H9 (cell line): ENCODE measurements at regions not wholly inside any gene's neighbourhood (a gene's known extent, or its start where the extent isn't known, plus 50 kb on each side); places are given as distances from the start of the nearest gene placed in this dataset.

Source experiments
- DNase-seq: peaks from one replicate; pipeline ENCODE4 v3.0.0-alpha.2; 2017
- H2AFZ ChIP-seq: one replicate; pipeline ENCODE4 v1.6.1; 2013; ENCODE audit warnings: mild to moderate bottlenecking, low read length, control low read depth, moderate library complexity
- H2AK5ac ChIP-seq: 2 replicates; pipeline ENCODE4 v1.6.1; 2013; ENCODE audit warnings: low read length, control low read depth, mixed read lengths; ENCODE audit not compliant: insufficient read length
- H2BK120ac ChIP-seq: one replicate; pipeline ENCODE4 v1.6.1; 2013; ENCODE audit warnings: low read depth, mild to moderate bottlenecking, low read length, control low read depth, inconsistent platforms; ENCODE audit not compliant: poor library complexity, severe bottlenecking
- H2BK12ac ChIP-seq: 2 replicates; pipeline ENCODE4 v1.6.1; 2013; ENCODE audit warnings: low read length, control low read depth, mixed read lengths, low read depth; ENCODE audit not compliant: insufficient read length
- H2BK15ac ChIP-seq: 2 replicates; pipeline ENCODE4 v1.6.1; 2013; ENCODE audit warnings: low read depth, low read length, control low read depth
- H2BK20ac ChIP-seq: one replicate; pipeline ENCODE4 v1.6.1; 2013; ENCODE audit warnings: low read depth, mild to moderate bottlenecking, low read length, control low read depth, inconsistent platforms; ENCODE audit not compliant: poor library complexity, severe bottlenecking
- H2BK5ac ChIP-seq: 2 replicates; pipeline ENCODE4 v1.6.1; 2013; ENCODE audit warnings: low read length, control low read depth, mixed read lengths; ENCODE audit not compliant: insufficient read length
- H3K14ac ChIP-seq: 2 replicates; pipeline ENCODE4 v1.6.1; 2013; ENCODE audit warnings: low read length, control low read depth; ENCODE audit not compliant: insufficient read depth
- H3K18ac ChIP-seq: 2 replicates; pipeline ENCODE4 v1.6.1; 2013; ENCODE audit warnings: low read depth, mild to moderate bottlenecking, mixed read lengths, low read length, control low read depth; ENCODE audit not compliant: insufficient read length
- H3K23ac ChIP-seq: 2 replicates; pipeline ENCODE4 v1.6.1; 2013; ENCODE audit warnings: low read length, control low read depth, mixed read lengths, low read depth; ENCODE audit not compliant: insufficient read length
- H3K23me2 ChIP-seq: 2 replicates; pipeline ENCODE4 v1.6.1; 2013; ENCODE audit warnings: low read depth, mild to moderate bottlenecking, mixed read lengths, low read length, control low read depth; ENCODE audit not compliant: insufficient read length, poor library complexity, severe bottlenecking
- H3K27ac ChIP-seq: 2 replicates; pipeline ENCODE4 v1.5.1; 2013; ENCODE audit warnings: low read length, control low read depth, mixed read lengths, low read depth; ENCODE audit not compliant: insufficient read length
- H3K27me3 ChIP-seq: 2 replicates; pipeline ENCODE4 v1.6.1; 2013; ENCODE audit warnings: low read length, control low read depth, inconsistent platforms; ENCODE audit not compliant: insufficient read depth
- H3K4ac ChIP-seq: 2 replicates; pipeline ENCODE4 v1.6.1; 2013; ENCODE audit warnings: low read depth, mild to moderate bottlenecking, control low read depth, inconsistent platforms, low read length, moderate library complexity
- H3K4me1 ChIP-seq: 2 replicates; pipeline ENCODE4 v1.6.1; 2013; ENCODE audit warnings: low read length, control low read depth, inconsistent platforms; ENCODE audit not compliant: insufficient read depth
- H3K4me2 ChIP-seq: 2 replicates; pipeline ENCODE4 v1.6.1; 2013; ENCODE audit warnings: low read length, control low read depth, mixed read lengths; ENCODE audit not compliant: insufficient read length, insufficient read depth
- H3K56ac ChIP-seq: 2 replicates; pipeline ENCODE4 v1.6.1; 2013; ENCODE audit warnings: low read depth, mild to moderate bottlenecking, mixed read lengths, low read length, control low read depth; ENCODE audit not compliant: insufficient read length
- H3K79me1 ChIP-seq: 2 replicates; pipeline ENCODE4 v1.6.1; 2013; ENCODE audit warnings: low read depth, mild to moderate bottlenecking, moderate library complexity, low read length, control low read depth, inconsistent platforms; ENCODE audit not compliant: insufficient read depth, poor library complexity, severe bottlenecking
- H3K79me2 ChIP-seq: 2 replicates; pipeline ENCODE4 v1.6.1; 2013; ENCODE audit warnings: low read length, control low read depth, inconsistent platforms; ENCODE audit not compliant: insufficient read depth
- H3K9ac ChIP-seq: 2 replicates; pipeline ENCODE4 v1.6.1; 2013; ENCODE audit warnings: low read length, control low read depth, mixed read lengths; ENCODE audit not compliant: insufficient read length; ENCODE audit errors: extremely low read depth
- H3K9me3 ChIP-seq: one replicate; pipeline ENCODE4 v1.6.1; 2013; ENCODE audit warnings: low read depth, low read length, inconsistent platforms; ENCODE audit not compliant: control insufficient read depth
- H3T11ph ChIP-seq: one replicate; pipeline ENCODE4 v1.6.1; 2013; ENCODE audit warnings: mild to moderate bottlenecking, low read length, control low read depth, inconsistent platforms
- H4K20me1 ChIP-seq: one replicate; pipeline ENCODE4 v1.6.1; 2013; ENCODE audit not compliant: control insufficient read depth, insufficient read length, insufficient read depth
- H4K5ac ChIP-seq: 2 replicates; pipeline ENCODE4 v1.6.1; 2013; ENCODE audit warnings: low read depth, mild to moderate bottlenecking, mixed read lengths, low read length, control low read depth; ENCODE audit not compliant: insufficient read length
- H4K8ac ChIP-seq: replicated peaks from 2 replicates; pipeline ENCODE4 v1.6.1; 2013; ENCODE audit warnings: low read length, control low read depth, mixed read lengths, low read depth; ENCODE audit not compliant: insufficient read length
- H4K91ac ChIP-seq: 2 replicates; pipeline ENCODE4 v1.6.1; 2013; ENCODE audit warnings: low read depth, mild to moderate bottlenecking, moderate library complexity, mixed read lengths, low read length, control low read depth; ENCODE audit not compliant: insufficient read length
- H3K27ac Mint-ChIP-seq, 3 experiments: 2 replicates in 2 of 3; 3 replicates in 1 of 3; pipeline ENCODE4 v1.8.0; 2020 to 2021; ENCODE audit warnings: mixed read lengths in 3 of 3, mild to moderate bottlenecking in 1 of 3, moderate library complexity in 1 of 3
- H3K27me3 Mint-ChIP-seq: 2 replicates; pipeline ENCODE4 v1.8.0; 2021; ENCODE audit warnings: low read depth, mild to moderate bottlenecking, moderate library complexity, mixed read lengths
- H3K36me3 Mint-ChIP-seq, 3 experiments: 2 replicates in 2 of 3; 3 replicates in 1 of 3; pipeline ENCODE4 v1.8.0; 2020 to 2021; ENCODE audit warnings: low read depth in 3 of 3, mixed read lengths in 3 of 3; ENCODE audit not compliant: insufficient read depth in 1 of 3
- H3K4me1 Mint-ChIP-seq, 2 experiments: 2 replicates each; pipeline ENCODE4 v1.8.0; 2020; ENCODE audit warnings: mixed read lengths in 2 of 2
- H3K4me3 Mint-ChIP-seq, 2 experiments: 2 replicates in 1 of 2; 3 replicates in 1 of 2; pipeline ENCODE4 v1.8.0; 2020 to 2021; ENCODE audit warnings: mild to moderate bottlenecking in 2 of 2, mixed read lengths in 2 of 2, moderate library complexity in 1 of 2
- H3K9me3 Mint-ChIP-seq, 2 experiments: 2 replicates in 1 of 2; 3 replicates in 1 of 2; pipeline ENCODE4 v1.8.0; 2020; ENCODE audit warnings: mild to moderate bottlenecking in 2 of 2, mixed read lengths in 2 of 2, moderate library complexity in 1 of 2
- WGBS: extraction: QIAGEN DNeasy Blood & Tissue Kit; methylation state at CpG from one replicate; pipeline ENCODE4 v1.1.7; 2013; ENCODE audit warnings: missing lambda C conversion rate, low lambda C conversion rate, mixed read lengths; ENCODE audit not compliant: insufficient read length; ENCODE audit errors: extremely low coverage; 5-methylcytosine and 5-hydroxymethylcytosine counted together
- TF ChIP-seq, protein P1 (sequence below): fragments of 200-600 bp; sonication (generic); conservative IDR thresholded peaks from 3 replicates; pipeline ENCODE4 v1.8.0; 2021; ENCODE audit warnings: antibody characterized with exemption, mild to moderate bottlenecking

DNA sequence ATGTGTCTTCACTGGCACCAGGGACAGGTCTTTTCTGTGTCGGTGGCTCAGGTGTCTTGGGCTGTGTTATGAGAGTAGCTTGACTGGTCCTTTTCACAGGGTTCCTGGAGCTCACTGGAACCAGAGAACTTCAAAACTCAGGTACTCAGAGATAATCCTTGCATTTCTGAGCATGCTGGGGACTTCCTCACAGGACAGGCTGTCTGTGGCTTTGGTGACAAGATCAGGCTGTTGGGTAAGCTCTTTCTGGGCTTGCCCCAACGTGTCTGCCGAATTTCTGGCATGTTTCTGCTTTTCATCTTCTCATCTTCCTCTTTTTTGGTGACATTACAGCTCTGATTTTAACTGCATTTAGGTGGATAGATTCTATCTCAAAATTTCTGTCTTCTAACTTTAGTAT is 270.0 kb downstream of the CDH26 start:
- Histone ChIP-seq H4K5ac (no peak overlapping the region), H3K56ac (no peak overlapping the region), H3K9ac (no peak overlapping the region), H3T11ph (no peak overlapping the region), H3K27me3 (no peaks in the 10 kb centered on the region), H3K14ac (no peak overlapping the region), H2BK20ac (no peak overlapping the region), H4K8ac (no peak overlapping the region), H3K23me2 (no peaks in the 10 kb centered on the region), H2BK5ac (no peak overlapping the region), H2AFZ (no peak overlapping the region), H4K91ac (no peak overlapping the region), H3K4ac (no peak overlapping the region), H3K23ac (no peak overlapping the region), H3K4me2 (no peak overlapping the region), H3K18ac (no peak overlapping the region), H2BK12ac (no peak overlapping the region), H3K79me1 (no peaks in the 10 kb centered on the region), H3K9me3 (no peaks in the 10 kb centered on the region), H3K4me1 (no peaks in the 10 kb centered on the region; the same call in 1 of the 2 replicates), H3K79me2 (no peaks in the 10 kb centered on the region), H4K20me1 (no peaks in the 10 kb centered on the region), H3K27ac (no peak overlapping the region), H2BK15ac (no peak overlapping the region), H2AK5ac (no peak overlapping the region), H2BK120ac (no peak overlapping the region)
- Mint-ChIP-seq H3K9me3 (peaks cover 0 to 5% of the 10 kb centered on the region in 2 experiments; a peak in 3 of 5 replicates), H3K27ac (no peak overlapping the region), H3K4me3 (no peak overlapping the region), H3K27me3 (peaks cover 2% of the 10 kb centered on the region; the same call in 1 of the 2 replicates), H3K4me1 (peaks cover 0 to 2% of the 10 kb centered on the region in 2 experiments; a peak in 1 of 4 replicates), H3K36me3 (no peaks in the 10 kb centered on the region)
- DNase-seq, result no peak
- TF ChIP-seq, protein P1, sequence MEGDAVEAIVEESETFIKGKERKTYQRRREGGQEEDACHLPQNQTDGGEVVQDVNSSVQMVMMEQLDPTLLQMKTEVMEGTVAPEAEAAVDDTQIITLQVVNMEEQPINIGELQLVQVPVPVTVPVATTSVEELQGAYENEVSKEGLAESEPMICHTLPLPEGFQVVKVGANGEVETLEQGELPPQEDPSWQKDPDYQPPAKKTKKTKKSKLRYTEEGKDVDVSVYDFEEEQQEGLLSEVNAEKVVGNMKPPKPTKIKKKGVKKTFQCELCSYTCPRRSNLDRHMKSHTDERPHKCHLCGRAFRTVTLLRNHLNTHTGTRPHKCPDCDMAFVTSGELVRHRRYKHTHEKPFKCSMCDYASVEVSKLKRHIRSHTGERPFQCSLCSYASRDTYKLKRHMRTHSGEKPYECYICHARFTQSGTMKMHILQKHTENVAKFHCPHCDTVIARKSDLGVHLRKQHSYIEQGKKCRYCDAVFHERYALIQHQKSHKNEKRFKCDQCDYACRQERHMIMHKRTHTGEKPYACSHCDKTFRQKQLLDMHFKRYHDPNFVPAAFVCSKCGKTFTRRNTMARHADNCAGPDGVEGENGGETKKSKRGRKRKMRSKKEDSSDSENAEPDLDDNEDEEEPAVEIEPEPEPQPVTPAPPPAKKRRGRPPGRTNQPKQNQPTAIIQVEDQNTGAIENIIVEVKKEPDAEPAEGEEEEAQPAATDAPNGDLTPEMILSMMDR, result no peak
- WGBS, result no CpG with 5 or more reads among the region's 3 CpGs
